GM18909 (cell line): ENCODE measurements at regions not wholly inside any gene's neighbourhood (a gene's known extent, or its start where the extent isn't known, plus 50 kb on each side); places are given as distances from the start of the nearest gene placed in this dataset.

ENCODE experiments used
- ATAC-seq: cut with Tn5 transposase; IDR thresholded peaks from one replicate; pipeline ENCODE4 v1.9.1; 2021; ENCODE audit warnings: mild to moderate bottlenecking; ENCODE audit not compliant: unreplicated experiment, poor library complexity

DNA sequence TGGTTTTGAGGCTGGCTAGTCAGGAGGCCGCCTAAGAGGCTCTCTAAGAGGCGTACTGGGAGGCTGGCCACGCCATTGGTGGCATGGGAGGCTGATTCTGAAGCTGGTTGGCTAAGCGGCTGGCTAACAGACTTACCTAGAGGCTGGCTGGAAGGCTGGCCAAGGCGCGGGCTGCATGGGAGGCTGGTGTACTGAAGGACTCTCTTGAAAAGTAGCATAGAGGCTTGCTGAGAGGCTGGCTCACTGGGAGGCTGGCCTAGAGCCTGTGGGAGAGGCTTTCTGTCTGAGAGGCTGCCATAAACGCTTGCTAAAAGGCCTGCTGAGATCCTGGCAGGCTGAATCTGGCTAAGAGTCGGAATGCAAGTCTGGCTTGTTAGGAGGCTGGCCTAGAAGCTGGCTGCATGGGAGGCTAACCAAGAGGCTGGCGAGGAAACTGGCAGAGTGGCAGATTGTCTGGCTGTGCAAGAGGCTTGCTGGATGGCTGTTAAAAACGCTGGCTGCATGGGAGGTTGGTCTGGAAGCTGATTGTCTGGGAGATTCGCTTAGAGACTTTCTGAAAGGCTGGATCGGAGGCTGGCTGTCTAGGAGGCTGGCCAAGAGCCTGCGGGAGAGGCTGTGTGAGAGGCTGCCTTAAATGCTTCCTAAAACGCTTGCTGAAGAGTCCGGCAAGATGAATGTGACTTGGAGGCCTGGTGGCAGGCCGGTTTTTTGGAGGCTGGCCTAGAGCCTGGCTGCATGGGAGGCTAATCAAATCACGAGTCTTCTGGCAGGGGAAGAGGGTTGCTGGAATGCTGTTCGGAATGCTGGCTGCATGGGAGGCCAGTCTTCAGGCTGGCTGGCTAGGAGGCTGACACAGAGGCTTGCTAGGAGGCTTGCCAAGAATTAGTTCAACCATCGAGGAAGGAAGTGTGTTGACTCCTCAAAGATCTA is 134.2 kb downstream of the OR13A1 start:
- ATAC-seq = no peak

- ATAC-seq = no peak
Observed at GRCh38 chr10:45183174-45183573, 132.2 kb downstream of the OR13A1 start.

- ATAC-seq = no peak
Observed at GRCh38 chr10:45197816-45198485, 117.5 kb downstream of the OR13A1 start.

DNA sequence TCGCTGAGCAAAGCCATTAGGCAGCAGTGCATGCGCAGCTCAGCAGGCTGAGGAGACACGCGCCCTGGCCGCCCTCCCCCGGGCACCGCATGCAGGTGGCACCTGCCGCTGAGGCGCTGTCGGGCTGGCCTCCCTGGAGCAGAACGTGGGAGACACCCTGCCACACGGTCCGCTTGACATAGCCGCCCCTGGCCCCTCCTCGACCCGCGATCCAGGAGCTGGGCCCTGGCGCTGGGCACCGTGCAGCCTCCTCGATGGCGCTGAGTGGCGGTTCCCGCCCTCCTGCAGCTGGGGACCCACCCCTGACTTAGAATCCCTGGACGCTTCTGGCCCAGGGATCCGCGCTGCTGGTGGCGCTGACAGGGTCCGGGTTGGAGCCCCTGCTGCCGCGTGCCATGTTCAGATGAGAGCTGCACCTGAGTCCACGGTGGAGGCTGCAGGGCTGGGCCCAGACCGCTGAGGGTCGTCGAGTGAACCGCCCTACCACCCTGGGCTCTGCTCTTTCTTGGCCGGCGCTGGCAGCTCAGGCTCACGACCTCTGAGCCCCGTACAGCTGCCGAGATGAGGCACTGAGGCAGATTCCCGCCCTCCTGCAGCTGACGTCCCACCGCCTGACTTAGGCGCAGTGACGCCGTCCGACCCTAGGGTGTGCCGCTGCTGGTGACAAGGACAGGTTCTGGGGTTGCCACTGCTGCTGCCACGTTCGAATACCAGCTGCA is 116.8 kb downstream of the OR13A1 start:
- ATAC-seq = no peak

DNA sequence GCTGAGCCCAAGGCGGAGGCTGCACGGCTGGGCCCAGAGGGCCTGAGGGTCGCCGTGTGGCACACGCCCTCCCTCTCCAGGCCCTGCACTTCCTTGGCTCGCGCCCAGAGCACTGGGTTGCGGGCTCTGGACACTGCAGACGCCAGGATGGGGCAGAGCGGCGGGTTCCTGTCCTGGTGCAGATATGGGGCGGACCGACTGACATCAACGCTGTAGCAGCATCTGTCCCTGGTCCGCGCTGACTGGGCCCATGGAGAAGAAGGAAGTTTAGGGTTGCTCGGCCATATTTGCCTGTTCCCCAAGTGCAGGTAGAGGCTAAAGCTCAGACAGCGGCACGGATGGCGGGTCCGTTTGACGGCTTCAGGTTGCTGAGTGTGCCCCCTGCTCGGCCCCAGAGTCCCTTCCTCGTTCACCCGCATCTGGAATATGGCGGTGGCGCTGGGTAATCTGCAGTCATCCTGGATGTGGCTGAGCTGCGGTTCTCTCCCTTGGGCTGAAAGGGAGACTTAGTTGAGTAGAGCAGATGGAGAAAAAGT is 116.1 kb downstream of the OR13A1 start:
- ATAC-seq = no peak

GRCh38 chr10:45201271-45201670 is 114.1 kb downstream of the OR13A1 start:
- ATAC-seq = no peak

- no peak for ATAC-seq
Observed at GRCh38 chr10:45202242-45202641, 113.2 kb downstream of the OR13A1 start.

DNA sequence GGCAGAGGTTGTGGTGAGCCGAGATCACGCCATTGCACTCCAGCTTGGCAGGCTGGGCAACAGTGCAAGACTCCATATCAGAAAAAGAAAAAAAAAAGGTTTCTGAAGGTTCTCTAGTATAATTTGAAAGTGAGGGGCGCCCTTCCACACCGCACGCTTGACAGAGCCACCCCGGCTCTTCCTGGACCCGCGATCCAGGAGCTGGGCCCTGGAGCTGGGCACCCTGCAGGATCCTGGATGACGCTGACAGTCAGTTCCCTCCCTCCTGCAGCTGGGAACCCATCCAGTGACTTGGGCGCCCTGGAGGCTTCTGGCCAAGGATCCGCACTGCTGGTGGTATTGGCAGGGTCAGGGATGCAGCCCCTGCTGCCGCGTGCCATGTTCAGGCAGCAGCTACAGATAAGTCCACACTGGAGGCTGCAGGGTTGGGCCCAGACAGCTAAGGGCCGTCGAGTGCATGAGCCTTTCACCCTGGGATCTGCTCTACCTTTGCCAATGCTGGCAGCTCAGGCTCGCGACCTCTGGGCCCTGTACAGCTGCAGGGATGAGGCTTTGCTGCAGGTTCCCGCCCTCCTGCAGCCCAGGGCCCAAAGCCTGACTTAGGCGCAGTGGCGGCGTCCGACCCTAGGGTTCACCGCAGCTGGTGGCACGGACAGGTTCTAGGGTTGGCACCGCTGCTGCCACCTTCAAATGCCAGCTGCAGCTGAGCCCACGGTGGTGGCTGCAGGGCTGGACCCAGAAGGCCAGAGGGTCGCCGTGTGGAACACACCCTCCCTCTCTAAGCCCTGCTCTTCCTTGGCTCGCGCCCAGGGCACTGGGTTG is 110.2 kb downstream of the OR13A1 start:
- ATAC-seq = no peak

DNA sequence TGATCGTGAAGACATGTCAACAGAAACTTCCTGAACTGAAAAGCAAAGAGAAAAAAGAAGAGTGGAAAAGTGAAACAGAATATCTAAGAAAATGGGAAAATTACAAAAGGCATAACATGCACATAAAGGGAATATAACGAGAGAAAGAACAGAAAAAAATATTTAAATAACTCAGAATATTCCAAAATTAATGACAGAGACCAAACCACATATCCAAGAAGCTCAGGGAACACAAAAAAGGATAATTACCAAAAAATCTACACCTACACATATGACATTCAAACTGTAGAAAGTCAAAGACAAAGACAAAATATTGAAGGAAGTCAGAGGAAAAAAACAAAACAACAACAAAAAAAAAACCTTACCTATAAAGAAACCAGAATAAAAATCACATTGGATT is 105.5 kb downstream of the OR13A1 start:
- no peak for ATAC-seq

DNA sequence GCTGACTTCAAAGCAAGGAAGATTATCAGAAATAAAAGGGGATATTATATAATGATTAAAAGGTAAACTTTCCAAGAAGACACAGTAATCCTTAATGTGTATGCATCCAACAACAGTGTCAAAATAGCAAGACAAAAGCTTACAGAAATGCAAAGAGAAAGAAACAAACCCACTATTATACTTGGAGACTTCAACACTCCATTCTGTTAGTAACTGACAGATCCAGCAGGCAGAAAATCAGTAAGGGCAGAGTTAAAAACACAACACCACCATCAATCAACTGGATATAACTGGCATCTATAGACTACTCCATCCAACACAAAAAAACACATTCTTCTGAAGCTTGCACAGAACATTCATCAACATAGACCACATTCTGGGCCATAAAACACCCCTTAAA is 103.8 kb downstream of the OR13A1 start:
- ATAC-seq = no peak

- ATAC-seq = no peak
Observed at GRCh38 chr10:45219416-45219815, 96.0 kb downstream of the OR13A1 start.

DNA sequence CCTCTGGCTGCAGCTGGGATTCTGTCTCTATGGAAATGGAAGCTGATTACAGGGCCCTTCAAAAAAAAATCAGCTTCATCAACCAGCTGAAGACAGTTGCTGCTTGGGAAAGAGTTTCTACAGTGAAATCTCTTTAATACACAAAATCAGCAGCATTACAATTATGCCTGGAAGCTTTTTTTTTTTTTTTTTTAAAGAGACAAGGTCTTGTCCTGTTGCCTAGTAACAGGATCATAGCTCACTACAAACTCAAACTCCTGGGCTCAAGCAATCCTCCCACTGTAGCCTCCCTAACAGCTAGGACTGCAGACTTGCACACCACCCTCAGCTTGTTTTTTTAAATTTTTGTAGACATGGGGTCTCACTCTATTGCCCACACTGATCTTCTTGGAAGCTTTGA is 94.5 kb downstream of the OR13A1 start:
- no peak for ATAC-seq

DNA sequence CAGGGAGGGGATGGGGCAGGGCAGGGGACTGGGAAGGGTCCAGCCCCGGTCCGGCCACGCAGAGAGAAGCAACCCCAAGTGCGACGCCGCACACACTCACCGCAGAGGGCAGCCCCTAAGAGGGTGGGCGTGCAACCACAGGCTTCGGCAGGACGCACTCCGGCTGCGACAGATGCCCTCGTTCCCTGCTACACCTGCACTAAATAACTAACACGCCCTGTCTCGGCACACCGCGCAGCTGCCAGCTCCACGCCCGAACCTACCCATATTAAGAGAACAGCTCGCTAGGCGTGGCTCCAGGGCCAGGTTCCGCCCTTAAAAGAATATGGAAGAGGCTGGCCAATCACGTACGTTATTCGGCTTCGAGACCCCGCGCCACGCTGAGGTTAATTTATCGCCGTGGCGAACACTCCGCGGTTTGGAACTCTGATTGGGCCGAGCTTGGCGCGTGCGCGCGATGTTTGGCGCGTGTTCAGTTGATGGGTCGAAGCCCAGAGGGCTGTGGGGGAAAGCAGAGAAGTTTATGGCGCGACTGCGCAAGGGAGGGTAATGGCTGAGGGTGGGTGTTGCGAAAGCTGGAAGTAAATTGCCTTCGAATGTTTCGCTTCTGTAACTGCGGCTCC is 91.1 kb downstream of the OR13A1 start:
- no peak for ATAC-seq

DNA sequence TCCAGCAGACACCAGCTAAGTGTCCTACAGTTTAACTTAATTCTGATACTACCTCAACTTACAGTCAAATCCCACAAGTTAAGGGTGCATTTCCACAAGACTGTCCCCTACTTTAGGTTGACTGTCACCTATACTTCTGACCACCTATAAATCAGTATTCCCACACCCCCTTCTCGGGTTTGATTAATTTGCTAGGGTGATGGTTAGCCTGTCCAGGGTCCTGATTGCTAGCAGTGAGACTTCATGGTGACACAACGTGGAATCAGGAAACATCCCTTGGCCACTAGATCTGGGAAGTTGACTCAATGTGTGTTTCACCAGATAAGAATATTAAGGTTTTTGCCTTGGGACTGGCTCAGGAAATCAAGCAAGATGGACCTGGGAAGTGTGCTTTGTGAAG is 88.4 kb downstream of the OR13A1 start:
- ATAC-seq = no peak

DNA sequence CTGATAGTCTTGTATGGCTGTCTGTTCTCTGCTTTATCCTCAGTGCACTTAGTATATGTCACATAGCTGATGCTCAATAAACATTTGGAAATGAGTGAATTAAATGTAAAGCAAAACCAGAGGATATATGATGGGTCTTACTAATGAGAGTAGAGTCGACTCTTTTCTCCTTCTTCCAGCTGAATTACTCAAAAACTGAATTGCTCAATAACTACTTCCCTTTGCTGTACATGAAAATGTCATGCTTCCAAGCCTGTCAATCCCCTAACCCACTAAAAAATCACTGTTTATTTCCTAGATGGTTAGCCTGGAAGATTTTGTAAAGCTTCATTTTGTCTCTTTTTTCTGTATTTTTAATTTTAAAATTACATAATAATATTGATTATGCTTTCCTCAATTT is 88.0 kb downstream of the OR13A1 start:
- no peak for ATAC-seq

GRCh38 chr10:45229823-45230222 is 85.6 kb downstream of the OR13A1 start:
- no peak for ATAC-seq

- ATAC-seq = peak; percentile 65
Observed at GRCh38 chr10:45235260-45235769, 80.1 kb downstream of the OR13A1 start.

DNA sequence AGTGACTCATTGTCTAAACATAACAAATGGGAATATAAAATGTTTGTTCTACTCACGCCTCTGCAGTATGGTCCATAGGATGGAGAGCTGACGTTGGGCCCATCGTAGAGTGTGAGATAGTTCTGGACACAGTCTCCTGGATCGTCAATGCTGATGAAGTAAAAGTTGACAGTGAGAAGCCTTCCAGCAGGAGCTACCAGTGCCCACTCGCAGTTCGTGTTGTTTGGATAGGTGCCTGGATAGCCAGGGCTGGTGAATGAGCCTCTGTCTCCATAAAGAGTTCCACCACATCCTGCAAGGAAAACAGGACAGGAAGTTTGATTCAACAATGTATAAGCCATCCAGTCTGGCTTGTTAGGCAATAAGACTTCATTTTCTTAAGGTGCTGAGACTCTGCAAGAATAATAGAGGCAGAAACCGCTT is 79.6 kb downstream of the OR13A1 start:
- no peak for ATAC-seq

DNA sequence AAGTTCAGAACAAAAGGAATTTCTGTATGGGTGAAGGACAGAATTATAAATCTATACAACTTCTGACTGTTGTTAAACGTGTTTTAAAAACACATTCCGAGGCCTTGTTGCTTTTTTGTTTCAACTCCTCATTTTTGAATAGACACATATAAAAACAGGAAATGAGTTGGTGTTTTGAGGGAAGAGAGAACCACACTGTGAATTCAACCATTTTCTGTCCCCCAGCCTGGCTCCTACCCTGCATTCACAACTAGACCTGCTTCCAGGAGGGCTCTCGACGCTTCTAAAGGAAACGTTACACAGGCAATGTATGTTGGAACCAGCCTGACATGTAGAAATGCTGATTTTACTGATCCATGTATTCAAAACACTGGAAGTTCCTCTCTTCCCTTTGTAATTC is 76.5 kb downstream of the OR13A1 start:
- ATAC-seq = no peak
